ENCODE measurements at regions not wholly inside any gene's neighbourhood (a gene's known extent, or its start where the extent isn't known, plus 50 kb on each side); places are given as distances from the start of the nearest gene placed in this dataset.

DNA sequence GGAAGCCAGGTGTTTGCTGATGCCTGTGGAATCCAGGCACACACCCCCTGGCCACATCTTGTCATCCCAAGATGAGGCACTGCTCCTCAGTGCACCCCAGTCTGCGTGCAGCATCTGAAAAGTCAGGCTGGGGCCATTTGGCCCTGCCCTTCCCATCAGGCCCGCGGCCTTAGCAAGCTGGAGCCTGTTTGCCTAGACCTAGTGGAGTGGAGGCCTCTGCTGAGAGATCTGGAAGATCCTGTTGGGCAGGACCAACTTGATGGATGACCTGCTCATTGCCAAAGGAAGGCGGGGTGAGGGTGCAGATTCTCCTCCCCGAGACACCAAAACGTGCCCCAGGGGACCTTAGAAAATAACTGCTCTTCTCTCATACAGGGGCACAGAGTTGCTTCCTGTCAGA, 220.2 kb downstream of the SHQ1 start:
- CTCF ChIA-PET, result interaction anchor here (0.5 to 0.7 kb wide), 4 partner anchors 29 to 275 kb away, joined by 3 to 8 read pairs (median 4); no protein-coding TSS in a partner anchor
- no peak for TF ChIP-seq EZH2 (IDR thresholded peaks at IDR 0.05; ENCODE audit: low read depth)
- TF ChIP-seq, protein P1, sequence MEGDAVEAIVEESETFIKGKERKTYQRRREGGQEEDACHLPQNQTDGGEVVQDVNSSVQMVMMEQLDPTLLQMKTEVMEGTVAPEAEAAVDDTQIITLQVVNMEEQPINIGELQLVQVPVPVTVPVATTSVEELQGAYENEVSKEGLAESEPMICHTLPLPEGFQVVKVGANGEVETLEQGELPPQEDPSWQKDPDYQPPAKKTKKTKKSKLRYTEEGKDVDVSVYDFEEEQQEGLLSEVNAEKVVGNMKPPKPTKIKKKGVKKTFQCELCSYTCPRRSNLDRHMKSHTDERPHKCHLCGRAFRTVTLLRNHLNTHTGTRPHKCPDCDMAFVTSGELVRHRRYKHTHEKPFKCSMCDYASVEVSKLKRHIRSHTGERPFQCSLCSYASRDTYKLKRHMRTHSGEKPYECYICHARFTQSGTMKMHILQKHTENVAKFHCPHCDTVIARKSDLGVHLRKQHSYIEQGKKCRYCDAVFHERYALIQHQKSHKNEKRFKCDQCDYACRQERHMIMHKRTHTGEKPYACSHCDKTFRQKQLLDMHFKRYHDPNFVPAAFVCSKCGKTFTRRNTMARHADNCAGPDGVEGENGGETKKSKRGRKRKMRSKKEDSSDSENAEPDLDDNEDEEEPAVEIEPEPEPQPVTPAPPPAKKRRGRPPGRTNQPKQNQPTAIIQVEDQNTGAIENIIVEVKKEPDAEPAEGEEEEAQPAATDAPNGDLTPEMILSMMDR (conservative IDR thresholded peaks at IDR 0.05), result no peak
- intact Hi-C loops (cut with micrococcal nuclease; ENCODE audit: unreplicated experiment), result loop anchor here (1.0 to 5.0 kb wide), 8 partner anchors 33 to 289 kb away; partner anchors contain the start of gene RYBP

DNA sequence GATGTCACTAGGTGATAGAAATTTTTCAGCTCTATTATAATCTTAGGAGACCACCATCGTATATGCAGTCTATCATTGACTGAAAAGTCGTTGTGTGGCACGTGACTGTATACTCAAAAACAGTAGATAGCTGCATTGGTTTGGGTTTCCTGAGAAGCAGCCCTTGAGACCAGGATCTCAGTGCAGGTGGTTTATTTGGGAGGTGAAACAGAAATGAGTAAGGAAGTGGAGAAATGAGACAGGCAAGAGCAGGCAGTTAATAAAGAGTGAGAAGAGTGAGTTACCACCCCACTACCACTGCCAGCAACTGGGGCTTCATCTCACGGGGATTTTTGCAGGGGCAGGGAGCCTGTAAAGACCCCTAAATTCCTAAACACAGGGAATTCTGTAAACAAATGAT, 221.0 kb downstream of the SHQ1 start:
- H3K4me2 ChIP-seq, result 0 out of 2 replicates have a peak overlapping the region, but pooled peaks have one; percentile 4
- H3K36me3 ChIP-seq (ENCODE audit: low read depth), result no peaks in the 10 kb centered on the region
- CTCF ChIA-PET, result interaction anchor here (0.6 kb wide), 2 partner anchors 38 to 328 kb away, joined by 3 to 4 read pairs; no protein-coding TSS in a partner anchor
- H2AFZ ChIP-seq, result no peak overlapping the region
- no peaks in the 10 kb centered on the region for H3K9me2 ChIP-seq (ENCODE audit: insufficient read depth)
- POLR2A ChIA-PET (ENCODE audit: unreplicated experiment), result no interaction called here
- H3K9me3 ChIP-seq (ENCODE audit: insufficient read depth, low read depth), result no peaks in the 10 kb centered on the region
- no peaks in the 10 kb centered on the region for H4K20me1 ChIP-seq (ENCODE audit: insufficient read depth)
- H3K27me3 ChIP-seq (ENCODE audit: insufficient read depth, low read depth), result no peaks in the 10 kb centered on the region
- TF ChIP-seq, protein P1 (conservative IDR thresholded peaks at IDR 0.05), result no peak
- TF ChIP-seq EZH2 (IDR thresholded peaks at IDR 0.05; ENCODE audit: low read depth), result no peak
- intact Hi-C loops (cut with micrococcal nuclease; ENCODE audit: unreplicated experiment), result loop anchor here (5.0 kb wide), 1 partner anchor 35 kb away; no protein-coding TSS in a partner anchor
- no peak overlapping the region for H3K4me3 ChIP-seq
- BruUV-seq (replicated peaks), result no TSS peak
- peak overlapping the region; percentile 93 for H3K27ac ChIP-seq
- H3K79me2 ChIP-seq (ENCODE audit: low read depth), result no peaks in the 10 kb centered on the region
- H3K4me1 ChIP-seq (replicated peaks; ENCODE audit: insufficient read depth), result peaks cover 65% of the 10 kb centered on the region
- peaks cover 51% of the 10 kb centered on the region for H3F3A ChIP-seq (ENCODE audit: insufficient read depth, low read depth)
- no peak for DNase-seq

More for the DNA sequence above, 220.2 kb downstream of the SHQ1 start:
- Histone ChIP-seq H3K36me3 (ENCODE audit: low read depth) (no peaks in the 10 kb centered on the region), H3K4me2 (peak overlapping the region; percentile 75), H3K27me3 (ENCODE audit: insufficient read depth, low read depth) (no peaks in the 10 kb centered on the region), H3K27ac (peak overlapping the region; percentile 93), H3K4me3 (no peak overlapping the region; the same call in 1 of the 2 replicates), H4K20me1 (ENCODE audit: insufficient read depth) (no peaks in the 10 kb centered on the region), H3K4me1 (replicated peaks; ENCODE audit: insufficient read depth) (peaks cover 65% of the 10 kb centered on the region), H3K9me2 (ENCODE audit: insufficient read depth) (no peaks in the 10 kb centered on the region), H3F3A (ENCODE audit: insufficient read depth, low read depth) (peaks cover 51% of the 10 kb centered on the region), H3K9me3 (ENCODE audit: insufficient read depth, low read depth) (no peaks in the 10 kb centered on the region), H3K79me2 (ENCODE audit: low read depth) (no peaks in the 10 kb centered on the region), H2AFZ (no peak overlapping the region)
- POLR2A ChIA-PET (ENCODE audit: unreplicated experiment), result no interaction called here
- DNase-seq, result peak; percentile 90 to 93
- no TSS peak for BruUV-seq (replicated peaks)

DNA sequence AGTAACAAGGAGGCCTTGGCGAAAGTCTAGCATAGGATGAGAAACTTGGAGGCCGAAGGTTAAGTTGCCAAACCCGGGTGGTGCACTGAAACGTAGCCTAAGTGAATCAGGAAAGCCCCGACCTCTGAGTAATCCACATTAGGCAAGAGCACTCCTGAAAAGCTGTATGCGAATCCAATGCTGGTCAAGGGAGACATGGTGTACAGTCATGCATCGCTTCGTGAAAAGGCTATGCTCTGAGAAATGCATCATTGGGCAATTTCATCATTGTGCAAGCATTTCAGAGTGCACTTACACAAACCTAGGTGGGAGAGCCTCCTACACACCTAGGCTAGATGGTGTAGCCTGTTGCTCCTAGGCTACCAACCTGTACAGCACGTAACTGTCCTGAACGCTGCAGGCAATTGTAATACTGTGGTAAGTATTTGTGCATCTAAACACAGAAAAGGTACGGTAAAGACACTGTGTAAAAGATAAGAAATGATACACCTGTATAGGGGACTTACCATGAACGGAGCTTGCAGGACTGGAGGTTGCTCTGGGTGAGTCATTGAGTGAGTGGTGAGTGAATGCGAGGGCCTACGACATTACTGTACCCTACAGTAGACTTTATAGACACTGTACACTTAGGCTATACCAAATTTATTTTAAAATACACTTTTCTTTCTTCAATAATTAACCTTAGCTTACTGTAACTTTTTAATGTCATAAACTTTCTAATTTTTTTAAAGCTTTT, 222.5 kb downstream of the SHQ1 start:
- Histone ChIP-seq H3K4me1 (replicated peaks; ENCODE audit: insufficient read depth) (peaks cover 65% of the 10 kb centered on the region), H3K36me3 (ENCODE audit: low read depth) (no peaks in the 10 kb centered on the region), H3K4me3 (no peak overlapping the region), H3K4me2 (peak overlapping the region; percentile 62), H3F3A (ENCODE audit: insufficient read depth, low read depth) (peaks cover 51% of the 10 kb centered on the region), H3K27ac (peak overlapping the region; percentile 93), H4K20me1 (ENCODE audit: insufficient read depth) (no peaks in the 10 kb centered on the region), H3K27me3 (ENCODE audit: insufficient read depth, low read depth) (no peaks in the 10 kb centered on the region), H3K79me2 (ENCODE audit: low read depth) (no peaks in the 10 kb centered on the region), H2AFZ (no peak overlapping the region), H3K9me3 (ENCODE audit: insufficient read depth, low read depth) (no peaks in the 10 kb centered on the region), H3K9me2 (ENCODE audit: insufficient read depth) (no peaks in the 10 kb centered on the region)
- DNase-seq, result peak; percentile 49 to 98
- no TSS peak for BruUV-seq (replicated peaks)
- intact Hi-C loops (cut with micrococcal nuclease; ENCODE audit: unreplicated experiment), result loop anchor here (5.0 kb wide), 1 partner anchor 33 kb away; no protein-coding TSS in a partner anchor
- ChIA-PET CTCF (interaction anchor here (1.1 kb wide), 1 partner anchor 196 kb away, joined by 5 read pairs; no protein-coding TSS in a partner anchor), POLR2A (ENCODE audit: unreplicated experiment) (no interaction called here)
- TF ChIP-seq, protein P1 (conservative IDR thresholded peaks at IDR 0.05), result no peak
- TF ChIP-seq EZH2 (IDR thresholded peaks at IDR 0.05; ENCODE audit: low read depth), result no peak
